Left ventricle myocardium inferior (tissue), 1 donor: ENCODE measurements at regions not wholly inside any gene's neighbourhood (a gene's known extent, or its start where the extent isn't known, plus 50 kb on each side); places are given as distances from the start of the nearest gene placed in this dataset.

Source experiments
- DNase-seq: peaks from one replicate; pipeline ENCODE4 v3.0.0-alpha.2; 2020
- H3K27ac ChIP-seq: fragments of 200-600 bp; replicated peaks from 2 replicates; pipeline ENCODE4 v1.8.0; 2021
- H3K27me3 ChIP-seq: fragments of 200-600 bp; 2 replicates; pipeline ENCODE4 v1.8.0; 2021; ENCODE audit warnings: low read depth
- H3K36me3 ChIP-seq: fragments of 200-600 bp; 2 replicates; pipeline ENCODE4 v1.8.0; 2021
- H3K4me1 ChIP-seq: fragments of 200-600 bp; 2 replicates; pipeline ENCODE4 v1.8.0; 2021
- H3K4me3 ChIP-seq: fragments of 200-600 bp; 2 replicates; pipeline ENCODE4 v1.8.0; 2021; ENCODE audit warnings: mild to moderate bottlenecking, moderate library complexity
- H3K9me3 ChIP-seq: fragments of 200-600 bp; replicated peaks from 2 replicates; pipeline ENCODE4 v1.8.0; 2021
- CTCF ChIP-seq: fragments of 200-600 bp; IDR thresholded peaks from 2 replicates; pipeline ENCODE4 v1.8.0; 2021; ENCODE audit warnings: antibody characterized with exemption, mild to moderate bottlenecking, borderline replicate concordance
- intact Hi-C: fragments of 100-400 bp; cut with micrococcal nuclease; formaldehyde crosslinking; loops from one replicate; pipeline ENCODE4 v1.11.0; 2022
- donor health status: DM: no; HTN: yes; CAD: no; lungs with severe emphysema.

- DNase-seq, result no peak
- peak overlapping the region; percentile 52 for H3K27ac ChIP-seq
- H3K4me1 ChIP-seq, result peaks cover 34% of the 10 kb centered on the region
- TF ChIP-seq CTCF, result no peak
- H3K4me3 ChIP-seq, result no peak overlapping the region
- intact Hi-C loops, result no loop called here
- H3K9me3 ChIP-seq, result no peaks in the 10 kb centered on the region
- no peaks in the 10 kb centered on the region for H3K27me3 ChIP-seq
- no peaks in the 10 kb centered on the region for H3K36me3 ChIP-seq
Measured at GRCh38 chr12:75782069-75782581, 249.5 kb downstream of the PHLDA1 start.

GRCh38 chr12:75781532-75782046, 250.0 kb downstream of the PHLDA1 start:
- Histone ChIP-seq H3K36me3 (no peaks in the 10 kb centered on the region), H3K27ac (peak overlapping the region; percentile 31), H3K9me3 (no peaks in the 10 kb centered on the region), H3K4me3 (no peak overlapping the region), H3K4me1 (peaks cover 34% of the 10 kb centered on the region), H3K27me3 (no peaks in the 10 kb centered on the region)
- no peak for TF ChIP-seq CTCF
- no peak for DNase-seq
- intact Hi-C loops, result no loop called here

GRCh38 chr12:75779891-75780496, 251.6 kb downstream of the PHLDA1 start:
- TF ChIP-seq CTCF, result no peak
- Histone ChIP-seq H3K27me3 (no peaks in the 10 kb centered on the region), H3K9me3 (no peaks in the 10 kb centered on the region), H3K36me3 (no peaks in the 10 kb centered on the region), H3K4me1 (peaks cover 34% of the 10 kb centered on the region), H3K27ac (no peak overlapping the region), H3K4me3 (no peak overlapping the region)
- no peak for DNase-seq
- intact Hi-C loops, result no loop called here

- TF ChIP-seq CTCF, result no peak
Measured at GRCh38 chr12:75774261-75775052, 257.1 kb downstream of the PHLDA1 start.

GRCh38 chr12:75773377-75773776, 258.2 kb downstream of the PHLDA1 start:
- no peak for TF ChIP-seq CTCF
- no peak for DNase-seq
- H3K9me3 ChIP-seq, result no peaks in the 10 kb centered on the region
- H3K4me1 ChIP-seq, result no peaks in the 10 kb centered on the region
- H3K27ac ChIP-seq, result no peak overlapping the region
- no peak overlapping the region for H3K4me3 ChIP-seq
- no peaks in the 10 kb centered on the region for H3K36me3 ChIP-seq
- intact Hi-C loops, result no loop called here
- no peaks in the 10 kb centered on the region for H3K27me3 ChIP-seq

More at GRCh38 chr12:75774261-75775052, 257.1 kb downstream of the PHLDA1 start:
- no peaks in the 10 kb centered on the region for H3K36me3 ChIP-seq
- H3K27me3 ChIP-seq, result no peaks in the 10 kb centered on the region
- no peaks in the 10 kb centered on the region for H3K9me3 ChIP-seq
- no peak overlapping the region for H3K27ac ChIP-seq
- DNase-seq, result no peak
- H3K4me3 ChIP-seq, result no peak overlapping the region
- no peaks in the 10 kb centered on the region for H3K4me1 ChIP-seq
- intact Hi-C loops, result no loop called here
